T47D (cell line): ENCODE measurements at regions not wholly inside any gene's neighbourhood (a gene's known extent, or its start where the extent isn't known, plus 50 kb on each side); places are given as distances from the start of the nearest gene placed in this dataset.
"Not testable (repeated sequence)": the region's sequence is repeated elsewhere in the genome, so short reads cannot be mapped to it uniquely, and the experiment has no call there.

Experiments
- DNase-seq, 2 experiments: peaks; one replicate each; pipeline versions ENCODE4 v3.0.0 to v3.0.0-alpha.2; 2011 to 2012; ENCODE audit warnings: low read depth in 1 of 2, low spot score in 1 of 2
- JUND ChIP-seq: IDR thresholded peaks from 2 replicates; pipeline ENCODE4 v1.6.1; 2012; ENCODE audit warnings: low read depth
- in situ Hi-C: cut with HindIII; loops from 2 replicates; pipeline ENCODE4 v1.10.0; 2016; ENCODE audit warnings: low sequenced_read_pairs, low pct_unique_long_range_greater_than_20kb

DNA sequence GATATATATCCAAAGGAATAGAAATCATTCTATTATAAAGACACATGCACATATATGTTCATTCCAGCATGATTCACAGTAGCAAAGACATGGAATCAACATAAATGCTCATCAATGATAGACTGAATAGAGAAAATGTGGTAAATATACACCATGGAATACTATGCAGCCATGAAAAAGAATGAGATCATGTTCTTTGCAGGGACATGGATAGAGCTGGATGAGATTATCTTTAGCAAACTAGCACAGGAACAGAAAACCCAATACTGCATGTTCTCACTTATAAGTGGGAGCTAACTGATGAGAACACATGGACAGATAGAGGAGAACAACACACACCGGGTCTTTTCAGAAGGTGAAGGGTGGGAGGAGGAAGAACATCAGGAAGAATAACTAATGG is 1318.6 kb downstream of the PCDH19 start:
- in situ Hi-C loops: no loop called here
- TF ChIP-seq JUND: no peak
- DNase-seq: no peak

DNA sequence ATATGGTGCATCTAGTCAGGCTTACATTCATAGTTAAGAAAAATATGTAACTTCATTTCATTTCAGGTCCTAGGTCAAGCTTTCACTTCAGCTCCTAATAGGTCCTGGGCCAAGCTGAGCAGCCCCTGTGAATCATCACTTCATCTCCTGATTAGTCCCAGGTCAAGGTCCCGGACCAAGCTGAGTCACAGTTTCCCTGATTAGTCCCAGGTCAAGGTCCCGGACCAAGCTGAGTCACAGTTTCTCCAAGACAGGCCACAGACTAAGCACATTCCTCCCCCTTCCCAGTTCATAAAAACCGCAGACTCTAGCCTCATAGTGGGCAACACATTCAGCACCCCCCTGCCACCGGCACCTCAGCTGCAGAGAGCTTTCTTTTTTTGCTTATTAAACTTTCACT is 1331.8 kb downstream of the PCDH19 start:
- in situ Hi-C loops: no loop called here
- no peak for TF ChIP-seq JUND
- DNase-seq: no peak

DNA sequence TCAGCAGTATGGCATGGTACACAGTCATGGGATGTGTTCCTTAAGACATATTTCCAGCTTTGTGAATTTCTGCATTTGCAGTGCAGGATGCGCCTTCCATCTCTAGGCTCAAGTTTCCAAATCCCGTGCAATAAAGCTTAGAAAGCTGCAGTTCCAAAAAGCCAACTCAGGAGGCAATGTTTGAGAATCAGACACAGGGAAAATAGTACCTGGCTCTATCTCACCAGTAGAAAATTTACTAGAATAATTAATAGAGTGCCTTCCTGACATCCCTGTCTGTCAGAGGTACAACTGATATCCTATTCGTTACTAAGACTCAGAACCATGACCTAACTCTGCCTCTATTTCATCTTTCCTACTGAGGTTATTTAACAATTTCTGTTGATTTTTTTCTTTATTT is 1333.0 kb downstream of the PCDH19 start:
- in situ Hi-C loops: no loop called here
- TF ChIP-seq JUND: no peak
- DNase-seq: no peak

DNA sequence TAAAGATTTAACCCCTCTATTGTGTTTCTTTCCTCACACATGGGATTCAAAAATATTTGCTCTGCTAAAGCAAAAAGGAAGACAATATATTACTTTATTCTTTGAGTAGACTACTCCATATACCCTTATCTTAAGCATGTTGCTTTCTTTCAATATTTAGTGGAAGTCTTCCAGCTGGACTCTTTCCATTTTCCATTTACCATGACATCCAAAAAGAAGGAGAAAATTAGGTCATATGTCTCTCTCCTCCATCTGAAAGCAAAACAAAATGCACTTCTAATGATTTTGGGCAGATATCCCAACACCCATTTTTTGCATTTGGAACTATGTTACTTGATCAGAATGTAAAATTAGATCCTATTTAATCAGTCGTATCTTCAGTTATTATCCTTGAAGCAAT is 1336.5 kb downstream of the PCDH19 start:
- in situ Hi-C loops: no loop called here
- no peak for TF ChIP-seq JUND
- DNase-seq: no peak

DNA sequence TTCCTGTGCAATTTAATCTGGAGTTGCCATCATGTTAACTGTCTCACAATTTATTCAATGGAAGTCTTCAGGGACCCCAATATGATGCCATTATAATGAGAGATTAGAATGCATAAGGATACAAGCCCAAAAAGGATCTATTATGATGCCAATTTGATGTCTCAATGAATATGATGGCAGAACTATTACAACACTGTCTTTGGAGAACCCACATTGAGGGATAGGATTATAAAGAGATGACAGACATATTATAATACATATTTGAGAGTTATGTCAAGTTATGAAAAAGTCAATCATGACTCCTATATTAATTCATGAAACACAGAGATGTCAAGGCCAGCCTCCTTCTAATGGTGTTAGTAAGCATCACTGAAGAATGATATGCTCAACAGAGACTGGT is 1358.4 kb downstream of the PCDH19 start:
- no peak for TF ChIP-seq JUND
- DNase-seq: no peak
- in situ Hi-C loops: no loop called here

DNA sequence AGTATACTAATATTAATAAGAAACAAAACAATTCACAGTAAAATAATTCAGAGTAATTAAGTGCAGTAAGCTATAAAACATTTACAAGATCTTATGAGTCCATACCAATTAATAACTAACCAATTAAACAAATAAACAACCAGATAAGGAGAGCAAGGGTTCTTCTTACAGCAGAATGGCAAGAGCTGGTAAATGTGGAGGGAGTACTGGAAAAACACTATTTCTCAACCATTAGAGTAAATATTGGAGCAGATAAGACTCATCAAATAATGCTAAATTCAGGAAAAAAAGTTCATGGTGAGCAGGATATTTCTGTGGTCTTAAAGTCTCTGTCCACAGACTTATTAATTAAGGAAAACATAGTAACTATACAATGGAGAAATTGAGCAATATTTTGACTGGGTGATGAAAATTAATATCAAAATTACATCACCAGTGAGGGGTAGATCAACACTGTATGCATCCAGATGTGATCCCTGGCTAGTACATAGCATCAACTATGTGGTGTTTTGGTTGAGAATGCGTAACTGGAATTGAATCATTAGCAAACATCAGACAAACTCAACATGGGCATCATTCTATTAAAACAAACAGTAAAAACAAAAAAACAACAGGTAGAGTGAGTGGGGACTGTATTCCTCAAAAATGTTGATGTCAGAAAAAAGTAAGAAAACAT is 1376.7 kb downstream of the PCDH19 start:
- no peak for DNase-seq
- TF ChIP-seq JUND: no peak
- in situ Hi-C loops: no loop called here

DNA sequence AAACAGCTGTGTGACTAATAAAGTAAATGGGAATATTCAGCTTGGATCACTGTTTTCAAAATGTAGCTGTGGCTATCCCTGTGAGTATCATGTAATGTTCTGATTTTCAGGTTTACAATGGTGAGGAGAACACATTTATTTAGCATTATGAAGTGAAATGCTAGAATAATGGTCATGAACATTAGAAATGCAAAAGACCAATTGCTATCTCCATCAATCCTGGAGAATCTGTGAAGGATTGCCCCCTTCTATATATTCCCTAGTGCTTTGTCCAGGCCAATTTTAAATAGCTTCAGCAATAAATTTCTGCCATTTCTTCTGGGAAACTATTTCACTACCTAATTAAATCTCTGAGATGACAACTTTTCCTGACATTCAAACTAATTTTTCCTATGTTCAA is 1399.1 kb downstream of the PCDH19 start:
- TF ChIP-seq JUND: no peak
- in situ Hi-C loops: no loop called here
- DNase-seq: no peak

DNA sequence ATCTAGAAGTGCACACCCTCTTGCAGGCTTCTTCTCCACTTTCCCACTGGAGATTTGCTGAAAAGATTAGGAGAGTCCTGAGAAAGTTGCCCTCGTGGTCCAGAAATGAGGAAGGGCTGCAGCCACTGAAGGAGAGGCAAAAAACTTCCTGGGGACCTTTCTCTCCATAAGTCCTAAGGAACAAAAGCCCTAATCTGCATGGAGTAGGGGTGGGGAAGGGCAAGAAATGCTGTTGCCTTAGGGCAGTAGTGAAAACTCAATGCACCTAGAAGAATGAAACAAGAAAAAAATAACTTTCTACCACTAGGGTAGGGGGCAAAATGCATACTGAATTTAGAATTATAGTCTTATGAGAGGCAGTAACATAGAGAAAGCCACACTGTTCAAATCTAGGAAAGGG is 1408.8 kb downstream of the PCDH19 start:
- in situ Hi-C loops: no loop called here
- no peak for DNase-seq

DNA sequence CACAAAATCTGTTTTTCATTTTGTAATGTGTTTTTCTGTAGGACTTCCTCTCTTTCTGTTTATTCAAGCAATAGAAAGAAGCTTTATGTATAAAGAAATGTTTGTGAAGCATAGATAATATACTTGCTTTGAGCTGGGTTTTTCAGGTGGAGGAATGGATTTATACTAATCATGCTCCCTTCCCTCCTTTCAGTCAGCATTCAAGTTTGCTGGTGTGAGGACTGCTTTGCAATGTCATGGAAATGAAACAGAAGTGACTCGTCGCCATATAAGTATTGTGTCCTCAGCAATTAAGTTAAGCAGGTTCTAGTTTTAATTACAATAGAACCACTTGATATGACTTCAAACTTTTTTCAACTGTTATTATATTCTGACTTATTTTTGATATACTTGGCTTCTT is 1447.1 kb downstream of the PCDH19 start:
- no peak for TF ChIP-seq JUND
- in situ Hi-C loops: no loop called here
- no peak for DNase-seq

More for the DNA sequence above, 1408.8 kb downstream of the PCDH19 start:
- TF ChIP-seq JUND: no peak

DNA sequence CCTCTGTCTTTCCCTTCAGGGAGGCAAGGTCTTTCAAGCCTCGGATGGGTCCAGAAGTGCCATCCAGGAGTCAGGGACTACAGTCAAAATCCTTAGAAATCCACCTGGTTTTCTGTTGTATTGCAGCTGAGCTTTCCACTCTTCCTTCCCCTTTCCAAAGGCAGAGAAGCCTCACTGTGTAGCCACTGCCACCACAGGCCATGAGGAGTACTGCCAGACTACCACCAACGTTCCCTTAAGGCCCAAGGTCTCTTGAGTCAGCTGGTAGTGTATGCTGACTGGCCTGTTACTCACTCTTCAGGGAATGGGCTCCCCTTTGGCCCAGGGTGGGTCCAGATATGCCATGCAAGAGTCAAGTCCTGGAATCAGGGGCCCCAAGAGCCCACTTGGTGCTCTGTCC is 1454.1 kb downstream of the PCDH19 start:
- DNase-seq: peak in 1 of 2 experiments; percentile 4
- in situ Hi-C loops: no loop called here
- TF ChIP-seq JUND: no peak

DNA sequence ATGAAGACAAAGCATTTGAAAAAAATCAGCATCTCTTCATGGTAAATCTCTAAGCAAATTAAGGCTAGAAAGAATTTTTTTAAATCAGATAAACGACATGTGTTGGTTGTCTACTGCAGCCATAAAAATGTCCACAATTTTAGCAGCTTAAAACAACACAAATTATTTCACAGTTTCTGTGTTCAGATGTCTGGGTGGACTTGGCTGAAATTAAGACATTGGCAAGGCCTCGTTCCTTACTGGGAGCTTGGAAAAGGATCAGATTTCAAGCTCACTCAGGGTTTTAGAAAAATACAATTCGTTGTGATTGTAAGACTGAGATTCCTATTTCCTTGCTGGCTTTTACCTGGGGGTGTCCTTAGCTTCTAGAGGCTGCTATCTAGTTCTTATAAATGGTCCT is 1470.6 kb downstream of the PCDH19 start:
- in situ Hi-C loops: no loop called here
- no peak for TF ChIP-seq JUND

DNA sequence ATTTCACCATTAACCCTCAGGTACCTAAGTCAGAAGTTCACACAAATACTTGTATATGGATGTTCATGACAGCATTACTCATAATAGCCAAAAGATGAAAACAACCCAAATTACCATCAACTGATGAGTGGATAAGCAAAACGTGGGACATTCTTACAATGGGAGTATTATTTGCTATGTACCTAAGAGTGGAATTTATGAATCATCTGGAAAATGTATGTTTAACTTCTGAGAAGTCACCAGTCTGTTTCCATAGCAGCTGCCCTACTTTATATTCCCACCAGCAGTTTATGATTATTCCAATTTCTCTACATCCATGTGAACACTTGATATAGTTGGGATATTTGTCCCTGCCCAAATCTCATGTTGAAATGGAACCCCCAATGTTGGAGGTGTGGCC is 1478.9 kb downstream of the PCDH19 start:
- no peak for DNase-seq
- TF ChIP-seq JUND: no peak
- in situ Hi-C loops: no loop called here

More for the DNA sequence above, 1470.6 kb downstream of the PCDH19 start:
- DNase-seq: no peak

DNA sequence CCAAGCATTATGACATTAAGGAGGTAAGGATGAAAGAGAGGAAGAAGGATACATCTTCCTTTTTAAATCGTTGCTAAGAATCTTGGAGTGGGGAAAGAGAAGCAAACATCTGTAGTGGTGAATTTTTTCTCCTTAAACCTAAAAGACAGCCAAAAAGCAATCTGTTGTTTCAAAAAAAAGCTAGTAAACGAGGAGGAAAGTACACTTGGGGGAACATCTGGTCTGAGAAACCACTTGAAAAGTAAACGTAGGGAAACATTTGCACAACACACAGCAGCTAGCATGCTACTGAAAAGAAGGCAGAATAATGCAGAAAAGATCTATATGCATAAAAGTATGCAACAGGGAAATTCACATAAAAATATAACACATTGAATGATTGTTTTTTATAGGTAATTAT is 1485.6 kb downstream of the PCDH19 start:
- in situ Hi-C loops: no loop called here
- TF ChIP-seq JUND: no peak
- DNase-seq: no peak

DNA sequence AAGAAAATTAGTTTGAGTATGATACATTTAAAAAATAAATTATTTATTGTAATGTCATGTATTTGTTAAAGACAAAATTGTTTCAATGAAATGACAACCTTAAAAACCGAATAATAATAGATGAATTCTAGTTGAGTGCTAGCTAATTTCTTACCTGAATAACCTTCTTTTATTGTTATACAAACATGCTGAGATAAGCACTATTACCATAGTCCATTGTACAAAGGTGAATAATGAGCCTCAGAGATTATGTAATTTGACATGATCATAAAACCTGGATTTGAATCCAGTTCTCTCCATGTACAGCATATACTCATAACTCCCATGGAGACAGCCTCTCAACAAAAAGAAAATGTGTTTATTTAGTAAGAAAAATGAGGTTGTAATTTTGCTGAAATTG is 1512.9 kb downstream of the PCDH19 start:
- TF ChIP-seq JUND: no peak
- in situ Hi-C loops: no loop called here
- DNase-seq: no peak

DNA sequence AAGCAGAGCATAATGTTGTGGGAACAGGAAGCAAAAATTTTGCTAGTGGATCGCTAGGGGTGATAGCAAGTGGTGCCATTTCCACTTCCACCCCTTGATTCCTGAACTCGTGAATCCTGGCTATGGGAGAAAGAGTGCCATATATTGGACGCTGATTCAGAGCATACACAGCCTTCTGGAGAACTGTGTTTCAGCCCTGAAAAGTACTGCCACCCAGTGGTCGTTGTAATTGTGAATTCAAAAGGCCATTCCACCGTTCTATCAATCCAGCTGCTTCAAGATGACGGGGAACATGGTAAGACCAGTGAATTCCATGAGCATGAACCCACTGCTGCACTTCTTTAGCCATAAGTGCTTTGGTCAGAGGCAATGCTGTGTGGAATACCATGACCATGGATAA is 1559.4 kb downstream of the PCDH19 start:
- in situ Hi-C loops: not testable (repeated sequence)
- DNase-seq: peak in 1 of 2 experiments; percentile 54
